ENCODE measurements at regions not wholly inside any gene's neighbourhood (a gene's known extent, or its start where the extent isn't known, plus 50 kb on each side); places are given as distances from the start of the nearest gene placed in this dataset.
"Not testable (repeated sequence)": the region's sequence is repeated elsewhere in the genome, so short reads cannot be mapped to it uniquely, and the experiment has no call there.

DNA sequence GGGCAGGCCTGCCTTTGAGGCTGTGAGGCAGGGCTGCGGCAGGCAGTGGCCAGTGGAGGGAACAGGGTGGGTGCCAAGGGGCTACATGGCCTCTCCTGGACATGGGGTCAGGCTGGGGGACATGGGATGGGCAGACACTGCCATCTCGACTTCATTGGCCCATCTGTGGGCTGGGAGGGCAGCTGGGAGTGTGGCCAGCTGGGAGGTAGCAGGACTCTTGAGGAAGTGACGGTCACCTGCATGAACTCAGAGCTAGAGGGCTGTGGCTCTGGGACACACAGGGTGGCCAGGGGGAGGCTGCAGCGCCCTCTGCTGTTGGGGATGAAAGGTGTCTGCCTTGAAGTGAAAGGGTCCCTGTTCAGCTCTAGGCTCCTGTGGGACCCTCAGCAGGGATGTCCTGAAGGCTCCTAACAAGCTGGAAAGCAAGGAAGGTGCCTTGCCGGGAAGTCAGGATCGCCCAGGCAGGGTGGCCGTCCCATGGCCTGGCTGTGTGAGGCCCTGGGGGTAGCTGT is 244.0 kb downstream of the ANKRD30B start:
- DNase-seq (ENCODE audit: low read depth) = not testable (repeated sequence)

DNA sequence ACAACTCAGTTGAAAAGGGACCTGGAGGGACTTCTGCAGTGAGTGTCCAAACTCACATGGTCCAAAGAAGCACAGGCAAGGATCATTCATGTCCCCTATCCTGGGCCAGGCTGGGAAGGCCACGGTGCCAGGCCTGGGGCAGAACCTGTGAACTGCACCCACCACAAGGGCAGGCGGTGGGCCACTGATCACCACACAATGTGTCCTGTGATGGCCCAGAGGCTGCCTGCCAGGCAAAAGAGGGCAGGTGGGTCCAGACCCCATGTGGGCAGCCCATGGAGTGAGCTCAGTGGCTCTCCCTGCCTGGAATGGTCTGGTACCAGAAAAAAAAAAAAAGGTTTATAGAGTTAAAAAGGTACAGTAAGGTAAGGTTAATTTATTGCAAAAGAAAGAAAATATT is 244.8 kb downstream of the ANKRD30B start:
- not testable (repeated sequence) for DNase-seq (ENCODE audit: low read depth)

DNA sequence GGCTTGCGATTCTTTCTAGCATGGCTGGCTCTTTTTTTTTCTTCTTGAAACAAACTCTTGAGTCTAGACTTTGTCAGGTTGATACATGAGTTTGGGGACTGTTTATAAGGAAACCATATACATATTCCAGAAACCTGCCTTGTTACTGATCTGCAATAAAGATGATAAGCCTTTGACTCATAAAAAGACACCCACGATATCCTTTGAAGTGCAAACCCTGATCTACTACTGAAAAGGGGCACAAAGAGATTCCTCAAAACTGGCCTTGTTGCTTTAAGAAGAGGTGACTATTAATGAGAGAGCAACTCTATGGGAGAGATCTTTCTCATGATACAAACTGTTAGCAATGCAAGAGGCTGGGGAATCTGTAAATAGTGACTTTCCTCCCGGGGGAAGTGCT is 247.1 kb downstream of the ANKRD30B start:
- not testable (repeated sequence) for DNase-seq (ENCODE audit: low read depth)

DNA sequence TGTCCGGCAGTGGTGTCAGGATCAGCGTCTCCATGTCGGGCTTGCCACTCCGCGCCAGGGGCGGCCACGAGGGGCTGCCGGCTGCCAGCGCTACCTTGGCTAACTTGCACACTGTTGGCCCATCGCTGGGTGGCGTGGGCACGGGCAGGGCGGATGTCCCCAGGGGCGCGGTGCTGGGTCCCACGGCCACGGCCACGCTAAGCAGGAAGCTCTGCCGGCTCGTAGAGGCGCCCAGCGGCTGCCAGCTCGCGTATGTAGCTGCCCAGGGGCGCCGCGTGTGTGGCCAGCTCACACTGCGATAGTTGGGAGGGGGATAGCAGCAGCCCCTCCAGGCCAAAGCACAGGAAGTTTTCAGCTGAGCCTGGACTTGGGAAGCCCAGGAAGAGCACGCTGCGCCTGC is 249.4 kb downstream of the ANKRD30B start:
- no peak for DNase-seq (ENCODE audit: low read depth)

- not testable (repeated sequence) for DNase-seq (ENCODE audit: low read depth)
These were observed 249.9 kb downstream of the ANKRD30B start for GRCh38 chr18:14997899-14998298.

GRCh38 chr18:14998360-14999042 is 250.5 kb downstream of the ANKRD30B start:
- not testable (repeated sequence) for DNase-seq (ENCODE audit: low read depth)

- no peak for DNase-seq (ENCODE audit: low read depth)
These were observed 251.4 kb downstream of the ANKRD30B start for GRCh38 chr18:14999085-14999975.

GRCh38 chr18:15000119-15001037 is 252.4 kb downstream of the ANKRD30B start:
- not testable (repeated sequence) for DNase-seq (ENCODE audit: low read depth)

DNA sequence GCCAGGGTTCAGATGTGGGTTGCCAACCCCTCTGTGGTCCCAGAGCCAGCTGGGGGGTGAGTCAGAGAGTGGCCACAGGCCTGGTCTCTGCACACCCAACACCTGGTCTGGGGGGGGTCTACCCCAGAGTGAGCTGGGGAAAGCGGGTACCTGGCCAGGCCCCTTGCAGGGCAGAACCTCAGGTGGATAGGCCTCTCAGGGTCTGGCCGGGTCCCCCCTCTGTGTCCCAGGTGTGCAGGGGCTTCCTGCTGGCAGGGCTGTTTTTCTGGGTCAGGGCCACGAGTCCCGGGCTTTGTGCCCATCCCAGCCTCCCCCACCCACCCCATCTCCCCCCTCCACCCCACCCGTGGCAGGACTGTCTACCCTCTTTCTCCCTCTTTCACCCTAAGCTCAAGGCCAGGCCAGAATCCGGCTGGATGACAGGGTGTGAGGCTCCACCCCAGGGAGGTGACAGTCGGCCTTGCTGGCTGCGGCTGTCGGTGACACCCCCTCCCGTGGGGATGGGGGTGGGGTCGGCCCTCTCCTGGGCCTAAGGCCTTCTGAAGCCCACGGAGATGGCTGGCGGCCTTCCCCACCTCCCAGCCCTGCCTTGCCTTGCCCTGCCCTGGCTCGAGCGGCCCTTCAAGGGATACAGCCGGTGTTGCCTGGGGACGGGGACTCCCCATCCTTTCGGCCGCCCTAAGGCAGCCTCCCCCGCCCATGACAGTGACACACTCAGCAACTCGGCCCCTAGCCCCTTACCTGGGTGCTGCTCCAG is 253.2 kb downstream of the ANKRD30B start:
- DNase-seq (ENCODE audit: low read depth) = not testable (repeated sequence)

DNA sequence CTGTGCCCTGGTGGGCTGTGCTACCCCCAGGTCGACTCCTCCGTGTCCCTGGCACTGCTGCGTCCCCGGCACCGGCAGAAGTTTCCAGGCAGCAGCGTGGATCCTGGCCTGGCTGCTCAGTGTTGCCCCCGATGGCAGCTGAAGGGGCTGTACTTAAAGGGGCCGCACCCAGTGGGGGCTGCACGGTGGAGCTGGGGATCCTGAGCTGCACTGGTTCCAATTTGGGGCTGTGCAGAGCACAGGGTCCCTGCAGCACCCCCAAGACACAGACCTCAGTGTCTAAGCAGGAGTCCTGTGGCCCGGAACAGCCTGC is 253.8 kb downstream of the ANKRD30B start:
- DNase-seq (ENCODE audit: low read depth) = not testable (repeated sequence)

DNA sequence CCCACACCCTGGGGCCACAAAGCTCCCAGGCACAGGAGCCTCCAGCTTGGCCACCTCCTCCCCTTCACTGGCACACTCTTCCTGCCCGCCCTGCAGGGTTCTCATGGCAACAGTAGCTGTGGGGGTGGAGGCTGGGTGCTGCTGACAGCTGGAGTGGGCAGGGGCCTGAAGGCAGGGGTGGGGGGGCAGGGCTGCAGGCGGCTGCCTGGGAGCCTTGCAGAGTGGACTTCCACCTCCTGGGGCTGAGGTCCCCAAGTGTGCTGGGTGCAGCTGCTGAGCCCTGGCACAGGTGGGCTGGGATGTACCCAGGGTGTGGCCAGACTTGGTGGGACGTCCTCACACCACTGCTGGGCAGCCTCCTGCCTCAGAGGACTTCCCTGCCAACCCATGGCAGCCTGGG is 254.8 kb downstream of the ANKRD30B start:
- not testable (repeated sequence) for DNase-seq (ENCODE audit: low read depth)

DNA sequence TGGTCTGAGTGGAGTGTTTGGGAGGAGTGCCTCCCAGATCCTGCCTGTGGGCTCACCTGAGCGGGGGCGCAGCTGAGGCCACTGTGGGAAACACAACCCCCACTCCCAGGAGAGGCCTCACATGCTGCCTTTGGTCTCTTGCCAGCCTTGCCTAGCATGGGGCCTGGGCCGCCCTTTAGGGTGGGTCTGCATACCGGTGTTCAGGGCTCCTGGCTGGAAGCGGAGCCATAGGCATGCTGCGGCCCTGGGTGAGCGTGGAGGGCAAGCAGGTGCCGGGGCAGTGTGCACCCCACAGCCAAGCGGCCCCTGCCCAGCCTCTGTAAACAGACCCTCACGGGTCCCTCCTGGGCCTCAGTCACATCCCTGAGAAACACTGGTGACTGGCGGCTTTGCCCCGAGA is 255.3 kb downstream of the ANKRD30B start:
- not testable (repeated sequence) for DNase-seq (ENCODE audit: low read depth)

DNA sequence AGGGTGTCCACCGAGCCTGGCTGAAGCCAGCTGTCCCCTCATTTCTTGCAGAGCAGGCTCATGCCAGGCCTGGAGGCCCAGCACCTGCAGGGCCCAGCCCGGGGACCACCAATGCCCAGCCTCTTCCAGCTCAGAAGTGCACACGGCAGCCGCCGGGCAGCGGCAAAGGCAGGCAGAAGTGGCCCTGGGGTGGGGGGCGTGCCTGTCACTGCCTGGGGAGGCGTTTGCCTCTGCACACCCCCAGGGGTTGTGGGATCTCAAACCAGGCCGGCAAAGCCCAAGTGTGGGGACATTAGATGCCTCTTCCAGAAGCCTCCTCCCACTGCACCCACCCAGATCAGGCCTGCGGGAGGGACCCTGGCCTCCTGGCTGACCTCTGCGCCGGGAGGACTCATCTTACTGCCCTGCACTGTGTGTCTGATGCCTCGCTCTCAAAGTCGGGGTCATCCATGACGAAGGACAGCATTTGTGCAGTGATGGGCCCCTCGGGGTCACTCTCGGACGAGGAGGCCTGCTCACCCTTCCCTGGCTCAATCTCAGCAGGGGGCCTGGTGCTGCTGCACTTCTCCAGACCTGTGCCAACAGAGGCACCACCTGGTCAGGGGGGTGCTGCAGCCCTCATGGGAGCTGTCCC is 255.8 kb downstream of the ANKRD30B start:
- DNase-seq (ENCODE audit: low read depth) = not testable (repeated sequence)

GRCh38 chr18:15004270-15004973 is 256.4 kb downstream of the ANKRD30B start:
- DNase-seq (ENCODE audit: low read depth) = not testable (repeated sequence)

- no peak for DNase-seq (ENCODE audit: low read depth)
These were observed 257.6 kb downstream of the ANKRD30B start for GRCh38 chr18:15005313-15006130.

GRCh38 chr18:15006616-15007015 is 258.6 kb downstream of the ANKRD30B start:
- not testable (repeated sequence) for DNase-seq (ENCODE audit: low read depth)

- DNase-seq (ENCODE audit: low read depth) = not testable (repeated sequence)
These were observed 278.1 kb downstream of the ANKRD30B start for GRCh38 chr18:15026041-15026440.

GRCh38 chr18:15028037-15028436 is 280.1 kb downstream of the ANKRD30B start:
- peak; percentile 3 for DNase-seq (ENCODE audit: low read depth)

- DNase-seq (ENCODE audit: low read depth) = not testable (repeated sequence)
These were observed 312.4 kb downstream of the ANKRD30B start for GRCh38 chr18:15060279-15060880.
